GM12878 (cell line): ENCODE measurements at regions not wholly inside any gene's neighbourhood (a gene's known extent, or its start where the extent isn't known, plus 50 kb on each side); places are given as distances from the start of the nearest gene placed in this dataset.

Experiments
- ATAC-seq: fragments of 200-7000 bp; cut with Tn5 transposase; 3 replicates; pipeline ENCODE4 v1.9.1; 2020; ENCODE audit warnings: mild to moderate bottlenecking, moderate library complexity
- BruUV-seq: library from RNA; stranded (reverse); fragments of 400-500 nt; replicated peaks from 2 replicates; lab custom pipeline; 2021; lab: Mats Ljungman, UMichigan
- CTCF ChIA-PET: fragments of 300-600 bp; sonication (Branson Sonifier 250); formaldehyde crosslinking; extraction: SDS; loops from one replicate; lab custom pipeline; 2021; ENCODE audit warnings: inconsistent platforms; lab: Yijun Ruan, JAX
- POLR2A ChIA-PET: fragments of 350-600 bp; formaldehyde crosslinking; extraction: SDS; loops from one replicate; lab custom pipeline; 2021; ENCODE audit warnings: inconsistent platforms; lab: Charles Lee
- RAD21 ChIA-PET: fragments of 300-600 bp; sonication (Branson Sonifier 250); formaldehyde crosslinking; loops from one replicate; lab custom pipeline; 2023; ENCODE audit warnings: antibody characterized with exemption; ENCODE audit not compliant: unreplicated experiment; lab: Charles Lee
- SMC1A ChIA-PET: fragments of 300-600 bp; sonication (Branson Sonifier 250); formaldehyde crosslinking; loops from one replicate; lab custom pipeline; 2023; ENCODE audit not compliant: unreplicated experiment, uncharacterized antibody; lab: Charles Lee
- DNase-seq: peaks from one replicate; pipeline ENCODE4 v3.0.0-alpha.2; 2011; ENCODE audit warnings: low read depth, low spot score
- FAIRE-seq: peaks from 3 replicates; lab custom pipeline; 2011; peaks lifted over from hg19 to GRCh38; lab: Jason Lieb, UNC
- H2AFZ ChIP-seq: 2 replicates; pipeline ENCODE4 v1.6.0; 2011; ENCODE audit warnings: low read depth, low read length, control low read depth; ENCODE audit not compliant: control insufficient read depth
- H3K27ac ChIP-seq: 2 replicates; pipeline ENCODE4 v1.5.1; 2011; ENCODE audit warnings: control low read depth; ENCODE audit not compliant: control insufficient read depth, insufficient read depth
- H3K27me3 ChIP-seq, 2 experiments: replicated peaks in 1 of 2; 2 replicates each; pipeline versions ENCODE4 v1.6.0 to v1.6.1; 2011; ENCODE audit warnings: low read length in 1 of 2; ENCODE audit not compliant: control insufficient read depth in 2 of 2, insufficient read depth in 2 of 2
- H3K36me3 ChIP-seq, 2 experiments: 2 replicates each; pipeline ENCODE4 v1.5.1; 2011; ENCODE audit warnings: low read length in 1 of 2; ENCODE audit not compliant: control insufficient read depth in 2 of 2, insufficient read depth in 2 of 2
- H3K4me1 ChIP-seq: 2 replicates; pipeline ENCODE4 v1.6.1; 2011; ENCODE audit warnings: mild to moderate bottlenecking, low read length, moderate library complexity, mixed read lengths; ENCODE audit not compliant: control insufficient read depth, insufficient read depth
- H3K4me2 ChIP-seq: 2 replicates; pipeline ENCODE4 v1.6.0; 2011; ENCODE audit warnings: control low read depth; ENCODE audit not compliant: control insufficient read depth, insufficient read depth
- H3K4me3 ChIP-seq: fragments of 200-600 bp; sonication (generic); 2 replicates; pipeline ENCODE4 v1.5.1; 2016
- H3K79me2 ChIP-seq: 2 replicates; pipeline ENCODE4 v1.6.0; 2011; ENCODE audit warnings: low read length; ENCODE audit not compliant: control insufficient read depth, insufficient read depth
- H3K9ac ChIP-seq: 2 replicates; pipeline ENCODE4 v1.8.0; 2011; ENCODE audit warnings: low read length, control low read depth, mixed read lengths; ENCODE audit not compliant: control insufficient read depth, insufficient read depth
- H3K9me3 ChIP-seq: replicated peaks from 3 replicates; pipeline ENCODE4 v1.5.1; 2011; ENCODE audit warnings: mild to moderate bottlenecking, low read length; ENCODE audit not compliant: control insufficient read depth, insufficient read depth
- H4K20me1 ChIP-seq: 2 replicates; pipeline ENCODE4 v1.6.0; 2011; ENCODE audit not compliant: control insufficient read depth, insufficient read depth
- ASH2L ChIP-seq: fragments of 300-600, 200-600 bp; sonication (generic); IDR thresholded peaks from 2 replicates; pipeline ENCODE4 v1.6.1; 2017; ENCODE audit warnings: low read depth, mild to moderate bottlenecking, borderline replicate concordance
- ATF3 ChIP-seq: IDR thresholded peaks from 2 replicates; pipeline ENCODE4 v1.6.1; 2011; ENCODE audit warnings: low read depth, mild to moderate bottlenecking, low read length, moderate library complexity, borderline replicate concordance; ENCODE audit errors: extremely low read depth
- CREB1 ChIP-seq: IDR thresholded peaks from 2 replicates; pipeline ENCODE4 v1.6.1; 2012; ENCODE audit warnings: low read depth, mild to moderate bottlenecking, inconsistent platforms
- FOXK2 ChIP-seq: fragments of 450-650 bp; IDR thresholded peaks from 2 replicates; pipeline ENCODE4 v1.6.1; 2017; ENCODE audit warnings: mild to moderate bottlenecking, moderate library complexity
- MEF2A ChIP-seq: IDR thresholded peaks from 2 replicates; pipeline ENCODE4 v1.6.1; 2011; ENCODE audit warnings: low read depth, mild to moderate bottlenecking, low read length, moderate library complexity; ENCODE audit not compliant: insufficient read depth
- MTA3 ChIP-seq: IDR thresholded peaks from 2 replicates; pipeline ENCODE4 v1.6.1; 2012; ENCODE audit warnings: low read length, inconsistent platforms, borderline replicate concordance
- NFIC ChIP-seq: IDR thresholded peaks from 2 replicates; pipeline ENCODE4 v1.6.1; 2012; ENCODE audit warnings: low read depth, mild to moderate bottlenecking, inconsistent platforms, low read length, moderate library complexity
- NKRF ChIP-seq: fragments of 450-650 bp; conservative IDR thresholded peaks from 2 replicates; pipeline ENCODE4 v1.6.1; 2017; ENCODE audit warnings: mild to moderate bottlenecking, moderate library complexity
- NR2F1 ChIP-seq: fragments of 450-650 bp; conservative IDR thresholded peaks from 2 replicates; pipeline ENCODE4 v1.6.1; 2017; ENCODE audit warnings: mild to moderate bottlenecking
- NRF1 ChIP-seq: conservative IDR thresholded peaks from 2 replicates; pipeline ENCODE4 v1.6.1; 2011; ENCODE audit warnings: mild to moderate bottlenecking, low read depth, low read length, improper control_type of control experiment
- PBX3 ChIP-seq: IDR thresholded peaks from 2 replicates; pipeline ENCODE4 v1.6.1; 2011; ENCODE audit warnings: mild to moderate bottlenecking, low read depth, low read length, moderate library complexity; ENCODE audit not compliant: insufficient replicate concordance
- REST ChIP-seq: IDR thresholded peaks from 2 replicates; pipeline ENCODE4 v1.6.1; 2012; ENCODE audit warnings: mild to moderate bottlenecking, low read depth, low read length
- YY1 ChIP-seq: IDR thresholded peaks from 2 replicates; pipeline ENCODE4 v1.6.1; 2011; ENCODE audit warnings: low read depth, mild to moderate bottlenecking, low read length
- ZBTB4 ChIP-seq: fragments of 450-650 bp; formaldehyde crosslinking; IDR thresholded peaks from 2 replicates; pipeline ENCODE4 v1.4.0; 2022; ENCODE audit warnings: mild to moderate bottlenecking, moderate library complexity
- ZNF217 ChIP-seq: fragments of 450-650 bp; IDR thresholded peaks from 2 replicates; pipeline ENCODE4 v1.6.1; 2017; ENCODE audit warnings: antibody characterized with exemption, mild to moderate bottlenecking
- WGBS: methylation state at CpG from one replicate; pipeline ENCODE4 v1.1.6; 2016; ENCODE audit warnings: low lambda C conversion rate; ENCODE audit not compliant: insufficient replicate concordance, insufficient coverage; ENCODE audit errors: missing lambda C conversion rate; 5-methylcytosine and 5-hydroxymethylcytosine counted together
- in situ Hi-C: fragments of 300-500 bp; cut with MboI; formaldehyde crosslinking; loops from 9 replicates; pipeline ENCODE4 v1.14.3; 2018; ENCODE audit warnings: mixed read lengths
- intact Hi-C: fragments of 100-400 bp; cut with micrococcal nuclease; formaldehyde crosslinking; loops from one replicate; pipeline ENCODE4 v1.14.2; 2022; ENCODE audit not compliant: unreplicated experiment

GRCh38 chr11:4197112-4197511, 102.5 kb downstream of the RRM1 start:
- DNase-seq, result no peak

More at GRCh38 chr11:4197112-4197511, 102.5 kb downstream of the RRM1 start:
- no peaks in the 10 kb centered on the region for H3K9me3 ChIP-seq
- FAIRE-seq (no peak), ATAC-seq (no peak)
- H3K79me2 ChIP-seq, result no peaks in the 10 kb centered on the region
- H3K4me2 ChIP-seq, result no peak overlapping the region
- no peak overlapping the region for H3K27ac ChIP-seq
- TF ChIP-seq CREB1 (no peak), MEF2A (no peak), NRF1 (no peak), ZBTB4 (CRISPR knock-in tag) (no peak), ATF3 (no peak), YY1 (no peak), NKRF (no peak), NFIC (no peak), MTA3 (no peak), ZNF217 (no peak), NR2F1 (no peak), ASH2L (no peak), FOXK2 (no peak), REST (no peak), PBX3 (no peak)
- H3K9ac ChIP-seq, result no peak overlapping the region
- RAD21 ChIA-PET, result interaction anchor here (1.2 kb wide), 1 partner anchor 10 kb away, joined by 4 read pairs; no protein-coding TSS in a partner anchor
- 16% methylated on average over 2 of the region's 2 CpGs for WGBS
- no peaks in the 10 kb centered on the region for H4K20me1 ChIP-seq
- SMC1A ChIA-PET, result no interaction called here
- H3K36me3 ChIP-seq, result no peaks in the 10 kb centered on the region
- BruUV-seq, result no TSS peak
- CTCF ChIA-PET, result interaction anchor here (0.9 to 1.3 kb wide), 2 partner anchors 10 to 15 kb away, joined by 3 to 11 read pairs; no protein-coding TSS in a partner anchor
- H2AFZ ChIP-seq, result no peak overlapping the region
- POLR2A ChIA-PET, result no interaction called here
- no peak overlapping the region for H3K4me3 ChIP-seq
- intact Hi-C loops (no loop called here), in situ Hi-C loops (no loop called here)
- no peaks in the 10 kb centered on the region for H3K4me1 ChIP-seq
- H3K27me3 ChIP-seq, result no peaks in the 10 kb centered on the region
